ENCODE measurements at regions not wholly inside any gene's neighbourhood (a gene's known extent, or its start where the extent isn't known, plus 50 kb on each side); places are given as distances from the start of the nearest gene placed in this dataset.

DNA sequence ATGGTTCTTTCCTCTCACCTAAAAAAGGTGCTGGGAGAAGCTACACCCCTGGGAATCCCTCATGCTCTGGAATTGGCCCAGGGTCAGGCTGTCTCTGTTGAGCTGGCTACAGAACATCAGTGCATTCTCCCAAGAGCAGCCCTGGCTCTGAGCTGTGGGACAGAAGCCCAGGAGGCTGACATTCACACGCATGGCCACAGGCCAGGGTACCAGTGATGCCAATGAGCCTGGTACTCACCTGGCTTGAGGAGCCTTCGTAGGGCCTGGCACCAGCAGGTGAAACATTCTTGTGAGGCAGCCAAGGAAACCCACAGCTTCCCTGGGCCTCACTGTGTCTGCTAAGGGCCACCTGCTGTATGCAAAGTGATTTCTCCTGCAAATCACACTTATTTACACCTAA is 121.7 kb upstream of the CCL2 start:
- Histone ChIP-seq H3K36me3 (no peaks in the 10 kb centered on the region), H3K4me3 (replicated peaks in 1 of 3) (no peak overlapping the region), H3K9me3 (no peaks in the 10 kb centered on the region), H3K27ac (no peak overlapping the region), H3K27me3 (no peaks in the 10 kb centered on the region), H3K4me1 (peaks cover 0 to 17% of the 10 kb centered on the region in 2 donors)
- intact Hi-C loops (cut with DNase I), result no loop called here
- WGBS, 2 donors, result 17 to 50% methylated on average over 1 of the region's 2 CpGs
- DNase-seq, result peak; percentile 44 to 78
- TF ChIP-seq, protein P1, sequence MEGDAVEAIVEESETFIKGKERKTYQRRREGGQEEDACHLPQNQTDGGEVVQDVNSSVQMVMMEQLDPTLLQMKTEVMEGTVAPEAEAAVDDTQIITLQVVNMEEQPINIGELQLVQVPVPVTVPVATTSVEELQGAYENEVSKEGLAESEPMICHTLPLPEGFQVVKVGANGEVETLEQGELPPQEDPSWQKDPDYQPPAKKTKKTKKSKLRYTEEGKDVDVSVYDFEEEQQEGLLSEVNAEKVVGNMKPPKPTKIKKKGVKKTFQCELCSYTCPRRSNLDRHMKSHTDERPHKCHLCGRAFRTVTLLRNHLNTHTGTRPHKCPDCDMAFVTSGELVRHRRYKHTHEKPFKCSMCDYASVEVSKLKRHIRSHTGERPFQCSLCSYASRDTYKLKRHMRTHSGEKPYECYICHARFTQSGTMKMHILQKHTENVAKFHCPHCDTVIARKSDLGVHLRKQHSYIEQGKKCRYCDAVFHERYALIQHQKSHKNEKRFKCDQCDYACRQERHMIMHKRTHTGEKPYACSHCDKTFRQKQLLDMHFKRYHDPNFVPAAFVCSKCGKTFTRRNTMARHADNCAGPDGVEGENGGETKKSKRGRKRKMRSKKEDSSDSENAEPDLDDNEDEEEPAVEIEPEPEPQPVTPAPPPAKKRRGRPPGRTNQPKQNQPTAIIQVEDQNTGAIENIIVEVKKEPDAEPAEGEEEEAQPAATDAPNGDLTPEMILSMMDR (IDR thresholded peaks at IDR 0.05), result no peak
- TF ChIP-seq POLR2A (IDR thresholded peaks at IDR 0.05), result no peak

DNA sequence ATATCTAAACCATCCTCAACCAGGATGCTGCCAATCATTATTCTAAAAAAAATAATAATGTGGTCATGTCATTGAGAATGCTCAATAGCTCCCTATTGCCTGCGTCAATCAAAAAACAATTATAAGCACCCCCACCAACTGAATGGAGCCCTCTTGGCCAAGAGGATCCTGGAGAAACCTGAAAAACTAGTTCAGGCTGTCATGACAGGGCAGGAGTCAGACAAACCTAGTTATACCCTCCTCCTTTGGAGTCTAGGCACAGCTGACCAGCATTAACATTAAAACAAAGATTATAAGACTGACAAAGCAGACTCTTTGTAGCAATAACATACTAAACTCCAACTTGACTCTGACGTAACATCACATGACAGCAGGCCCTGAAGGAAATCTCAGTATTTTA is 119.2 kb upstream of the CCL2 start:
- H3K4me3 ChIP-seq (replicated peaks in 1 of 3), result no peak overlapping the region
- H3K27ac ChIP-seq, result no peak overlapping the region
- TF ChIP-seq, protein P1 (IDR thresholded peaks at IDR 0.05), result no peak
- 61 to 62% methylated on average over 2 of the region's 2 CpGs for WGBS, 2 donors
- no peaks in the 10 kb centered on the region for H3K36me3 ChIP-seq
- no peaks in the 10 kb centered on the region for H3K9me3 ChIP-seq
- H3K4me1 ChIP-seq, result peaks cover 4 to 17% of the 10 kb centered on the region in 2 donors
- intact Hi-C loops (cut with DNase I), result no loop called here
- no peaks in the 10 kb centered on the region for H3K27me3 ChIP-seq
- peak in 1 of 2 donors; percentile 4 for DNase-seq

DNA sequence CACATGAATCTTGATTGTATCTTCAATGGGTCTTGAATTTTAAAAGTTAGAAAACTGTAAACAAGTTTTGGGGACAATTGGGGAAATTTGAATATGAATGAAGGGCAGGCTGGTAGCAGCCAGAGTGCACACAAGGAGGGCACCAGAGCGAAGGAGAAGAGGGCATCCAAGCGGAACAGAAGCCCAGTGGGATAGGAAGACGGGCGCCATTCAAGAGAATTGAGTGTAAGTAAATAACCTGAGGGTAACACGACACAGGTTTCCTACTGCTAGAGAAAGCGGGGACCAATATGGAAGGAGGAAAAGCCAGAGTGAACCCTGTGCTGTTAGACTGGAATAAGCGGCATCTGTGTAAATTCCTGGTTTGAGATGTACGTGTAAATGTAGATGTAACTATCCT is 115.1 kb upstream of the CCL2 start:
- WGBS, 2 donors, result 45 to 59% methylated on average over 8 of the region's 8 CpGs
- intact Hi-C loops (cut with DNase I), result loop anchor here (10.0 kb wide), 1 partner anchor 365 kb away; no protein-coding TSS in a partner anchor

GRCh38 chr17:34141590-34141989 is 113.5 kb upstream of the CCL2 start:
- WGBS, 2 donors, result 83 to 85% methylated on average over 2 of the region's 2 CpGs
- Histone ChIP-seq H3K4me1 (peaks cover 0 to 9% of the 10 kb centered on the region in 2 donors), H3K36me3 (no peaks in the 10 kb centered on the region), H3K4me3 (replicated peaks in 1 of 3) (no peak overlapping the region), H3K9me3 (no peaks in the 10 kb centered on the region), H3K27ac (no peak overlapping the region), H3K27me3 (no peaks in the 10 kb centered on the region)
- intact Hi-C loops (cut with DNase I), result loop anchor here (10.0 kb wide), 1 partner anchor 367 kb away; no protein-coding TSS in a partner anchor
- no peak for DNase-seq
- no peak for TF ChIP-seq POLR2A (IDR thresholded peaks at IDR 0.05)
- TF ChIP-seq, protein P1 (IDR thresholded peaks at IDR 0.05), result no peak

More for the DNA sequence above, 115.1 kb upstream of the CCL2 start:
- Histone ChIP-seq H3K9me3 (no peaks in the 10 kb centered on the region), H3K4me1 (peaks cover 9 to 14% of the 10 kb centered on the region in 2 donors), H3K27ac (no peak overlapping the region), H3K4me3 (replicated peaks in 1 of 3) (no peak overlapping the region), H3K36me3 (no peaks in the 10 kb centered on the region), H3K27me3 (no peaks in the 10 kb centered on the region)
- no peak for DNase-seq
- no peak for TF ChIP-seq POLR2A (IDR thresholded peaks at IDR 0.05)
- TF ChIP-seq, protein P1 (IDR thresholded peaks at IDR 0.05), result no peak

GRCh38 chr17:34143430-34143829 is 111.7 kb upstream of the CCL2 start:
- H3K9me3 ChIP-seq, result no peaks in the 10 kb centered on the region
- no peaks in the 10 kb centered on the region for H3K27me3 ChIP-seq
- 89 to 93% methylated on average over 1 of the region's 1 CpG for WGBS, 2 donors

More at GRCh38 chr17:34143430-34143829, 111.7 kb upstream of the CCL2 start:
- DNase-seq, result no peak
- no peaks in the 10 kb centered on the region for H3K36me3 ChIP-seq
- H3K4me1 ChIP-seq, result peaks cover 0 to 9% of the 10 kb centered on the region in 2 donors
- TF ChIP-seq, protein P1 (IDR thresholded peaks at IDR 0.05), result no peak
- no peak for TF ChIP-seq POLR2A (IDR thresholded peaks at IDR 0.05)
- intact Hi-C loops (cut with DNase I), result loop anchor here (10.0 kb wide), 1 partner anchor 369 kb away; no protein-coding TSS in a partner anchor
- no peak overlapping the region for H3K27ac ChIP-seq
- no peak overlapping the region for H3K4me3 ChIP-seq (replicated peaks in 1 of 3)
